Muscle layer of duodenum (tissue), 2 donors: ENCODE measurements at regions not wholly inside any gene's neighbourhood (a gene's known extent, or its start where the extent isn't known, plus 50 kb on each side); places are given as distances from the start of the nearest gene placed in this dataset.

ENCODE experiments used
- H3K27ac ChIP-seq: one replicate; pipeline ENCODE4 v1.7.0; 2013; ENCODE audit warnings: mild to moderate bottlenecking, low read length
- H3K27me3 ChIP-seq: one replicate; pipeline ENCODE4 v1.7.0; 2013; ENCODE audit warnings: low read depth, mild to moderate bottlenecking, control low read depth, low read length
- H3K36me3 ChIP-seq, 2 donors: one replicate each; pipeline ENCODE4 v1.7.0; 2013; ENCODE audit warnings: low read length in 2 of 2, control low read depth in 1 of 2, mild to moderate bottlenecking in 1 of 2; ENCODE audit not compliant: insufficient read depth in 2 of 2, control insufficient read depth in 1 of 2
- H3K4me1 ChIP-seq, 2 donors: one replicate each; pipeline ENCODE4 v1.7.0; 2013; ENCODE audit warnings: low read length in 2 of 2, mild to moderate bottlenecking in 2 of 2, control low read depth in 1 of 2, moderate library complexity in 1 of 2; ENCODE audit not compliant: insufficient read depth in 2 of 2, control insufficient read depth in 1 of 2
- H3K4me3 ChIP-seq, 2 donors: one replicate each; pipeline ENCODE4 v1.7.0; 2013; ENCODE audit warnings: low read length in 2 of 2, low read depth in 1 of 2, mild to moderate bottlenecking in 1 of 2
- H3K9me3 ChIP-seq, 2 donors: one replicate each; pipeline ENCODE4 v1.7.0; 2013; ENCODE audit warnings: low read length in 2 of 2, control low read depth in 1 of 2, mild to moderate bottlenecking in 1 of 2; ENCODE audit not compliant: control insufficient read depth in 1 of 2
- donor health status: healthy.

DNA sequence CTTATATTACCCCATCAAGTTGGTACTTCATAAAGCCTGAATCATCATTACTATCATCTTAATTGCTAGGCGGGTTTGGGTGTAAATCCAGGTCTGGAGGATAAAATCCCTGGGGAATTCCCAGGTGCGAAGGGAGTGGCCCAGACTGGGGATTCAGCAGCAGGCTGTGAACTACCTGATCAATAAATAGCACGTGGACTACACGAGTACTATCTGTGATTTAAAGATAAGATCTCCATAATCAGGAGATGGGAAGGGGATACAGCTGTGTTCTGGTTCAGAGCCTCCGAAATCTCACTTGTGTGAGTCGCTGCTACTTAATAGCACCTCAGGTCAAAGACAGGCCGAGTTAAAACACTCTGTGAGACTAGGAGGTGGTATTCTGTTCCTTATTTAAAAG, 512.6 kb upstream of the ZFHX3 start:
- no peaks in the 10 kb centered on the region for H3K27me3 ChIP-seq
- H3K4me1 ChIP-seq: no peaks in the 10 kb centered on the region
- no peaks in the 10 kb centered on the region for H3K9me3 ChIP-seq
- H3K36me3 ChIP-seq: no peaks in the 10 kb centered on the region
- H3K27ac ChIP-seq: no peak overlapping the region
- H3K4me3 ChIP-seq: no peak overlapping the region

- Histone ChIP-seq H3K27me3 (peaks cover 3% of the 10 kb centered on the region), H3K27ac (no peak overlapping the region), H3K36me3 (no peaks in the 10 kb centered on the region), H3K9me3 (no peaks in the 10 kb centered on the region), H3K4me1 (no peaks in the 10 kb centered on the region), H3K4me3 (no peak overlapping the region)
These were observed 510.3 kb upstream of the ZFHX3 start for GRCh38 chr16:73558219-73558618.

GRCh38 chr16:73553941-73554660, 506.2 kb upstream of the ZFHX3 start:
- Histone ChIP-seq H3K9me3 (no peaks in the 10 kb centered on the region), H3K36me3 (no peaks in the 10 kb centered on the region), H3K4me1 (no peaks in the 10 kb centered on the region), H3K27ac (no peak overlapping the region), H3K4me3 (no peak overlapping the region), H3K27me3 (peaks cover 3% of the 10 kb centered on the region)

DNA sequence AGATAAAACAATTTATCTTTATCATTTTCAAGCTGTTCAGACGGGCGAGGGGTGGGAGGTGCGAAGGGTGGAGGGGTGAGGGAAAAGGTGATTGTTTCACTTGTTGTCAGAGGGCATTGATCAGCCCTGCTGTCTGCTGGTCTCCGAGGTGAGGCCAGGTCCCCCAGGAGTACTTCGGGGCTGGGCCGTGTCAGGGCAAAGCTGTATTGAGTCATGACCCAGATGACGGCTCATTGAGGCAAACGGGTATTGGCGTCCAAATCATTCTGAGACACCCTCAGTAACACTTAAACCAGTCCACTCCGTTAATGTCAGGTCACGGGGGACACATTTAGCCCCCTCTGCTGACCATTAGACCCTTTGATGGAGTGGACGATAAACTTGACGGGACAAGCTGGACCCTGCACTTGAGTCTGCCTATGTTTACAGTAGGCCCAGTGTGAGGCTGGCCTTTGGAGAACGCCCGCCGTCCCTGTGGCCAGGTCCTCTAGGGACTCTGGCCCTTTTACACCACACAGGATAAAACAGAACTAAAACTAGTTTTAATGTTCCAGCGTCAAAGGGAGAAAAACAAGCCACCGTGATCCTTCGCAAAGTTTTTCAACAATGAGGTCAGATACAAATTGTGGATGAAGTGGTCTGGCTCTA, 502.2 kb upstream of the ZFHX3 start:
- H3K27me3 ChIP-seq: peaks cover 5% of the 10 kb centered on the region
- no peaks in the 10 kb centered on the region for H3K9me3 ChIP-seq
- H3K27ac ChIP-seq: no peak overlapping the region
- no peaks in the 10 kb centered on the region for H3K4me1 ChIP-seq
- H3K36me3 ChIP-seq: no peaks in the 10 kb centered on the region
- no peak overlapping the region for H3K4me3 ChIP-seq

GRCh38 chr16:73547552-73548403, 499.9 kb upstream of the ZFHX3 start:
- H3K4me3 ChIP-seq: no peak overlapping the region
- H3K4me1 ChIP-seq: no peaks in the 10 kb centered on the region
- peaks cover 15% of the 10 kb centered on the region for H3K27me3 ChIP-seq
- no peaks in the 10 kb centered on the region for H3K9me3 ChIP-seq
- no peaks in the 10 kb centered on the region for H3K36me3 ChIP-seq
- no peak overlapping the region for H3K27ac ChIP-seq

DNA sequence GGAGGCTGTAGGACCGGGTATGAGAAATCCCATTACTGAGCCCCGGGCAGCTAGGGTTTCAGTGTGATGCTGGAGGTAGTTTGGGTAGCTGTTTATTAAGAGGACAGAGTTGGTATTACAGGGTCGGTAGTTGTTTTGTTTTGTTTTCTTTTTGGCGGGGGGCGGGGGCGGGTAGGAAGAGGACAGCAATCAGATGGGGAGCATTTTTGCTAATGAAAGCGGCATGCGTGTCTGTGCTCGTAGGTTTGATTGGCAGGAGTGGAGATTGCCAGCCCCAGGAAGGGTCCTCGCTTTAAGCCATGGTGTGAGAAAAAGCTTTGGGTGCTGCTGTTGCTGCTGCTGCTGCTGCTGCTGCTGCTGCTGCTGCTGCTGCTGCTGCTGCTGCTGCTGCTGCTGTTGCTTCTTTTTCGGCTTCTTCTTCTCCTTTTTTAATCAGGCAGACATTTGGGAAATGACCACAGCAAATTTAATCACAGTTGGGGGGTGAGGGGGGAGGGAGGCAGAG, 498.5 kb upstream of the ZFHX3 start:
- Histone ChIP-seq H3K27me3 (peaks cover 15% of the 10 kb centered on the region), H3K27ac (no peak overlapping the region)

GRCh38 chr16:73545755-73546154, 497.8 kb upstream of the ZFHX3 start:
- Histone ChIP-seq H3K4me1 (no peaks in the 10 kb centered on the region), H3K27me3 (peaks cover 15% of the 10 kb centered on the region), H3K9me3 (no peaks in the 10 kb centered on the region), H3K27ac (no peak overlapping the region), H3K4me3 (no peak overlapping the region), H3K36me3 (no peaks in the 10 kb centered on the region)

More for the DNA sequence above, 498.5 kb upstream of the ZFHX3 start:
- Histone ChIP-seq H3K4me1 (no peaks in the 10 kb centered on the region), H3K4me3 (no peak overlapping the region), H3K36me3 (no peaks in the 10 kb centered on the region), H3K9me3 (no peaks in the 10 kb centered on the region)

DNA sequence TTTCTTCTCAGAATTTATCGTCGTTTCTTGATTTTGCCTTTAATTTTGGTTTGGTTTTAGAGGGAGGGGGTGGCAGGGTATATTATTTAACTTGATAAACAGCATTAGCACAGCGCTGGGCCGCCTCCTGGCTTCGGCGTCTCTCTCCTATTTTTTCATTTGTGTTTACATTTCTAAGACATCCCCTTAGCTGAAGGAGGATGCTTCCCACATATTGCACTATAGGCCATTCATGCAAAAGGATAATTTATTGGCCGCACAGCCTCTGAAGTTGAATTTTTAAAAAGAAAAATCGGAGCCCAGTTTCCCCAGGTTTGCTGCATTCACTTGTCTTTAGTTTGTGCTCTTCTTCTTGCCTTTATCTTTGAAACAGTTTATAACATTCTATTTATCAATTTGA, 497.4 kb upstream of the ZFHX3 start:
- no peak overlapping the region for H3K27ac ChIP-seq
- H3K27me3 ChIP-seq: peaks cover 15% of the 10 kb centered on the region
- H3K4me3 ChIP-seq: no peak overlapping the region
- H3K9me3 ChIP-seq: no peaks in the 10 kb centered on the region
- no peaks in the 10 kb centered on the region for H3K4me1 ChIP-seq
- H3K36me3 ChIP-seq: no peaks in the 10 kb centered on the region

DNA sequence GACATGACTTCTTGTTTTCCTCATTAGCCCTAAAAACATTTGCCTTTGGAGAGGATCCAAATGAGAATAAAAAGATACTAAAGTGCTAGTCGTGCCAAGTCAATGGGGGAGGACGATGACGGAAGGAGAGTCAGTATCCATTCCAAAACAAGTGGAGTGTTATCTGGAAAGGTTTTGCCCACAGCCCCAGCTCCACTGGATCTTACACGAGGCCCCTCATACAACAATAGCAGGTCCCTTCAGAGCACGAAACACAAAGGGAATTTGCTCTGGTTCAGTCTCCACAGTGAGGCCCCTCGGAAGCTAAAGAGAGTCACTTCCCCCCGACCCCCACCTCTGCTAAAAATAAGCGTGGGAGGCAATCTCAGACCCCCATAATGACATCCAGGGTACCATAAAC, 496.9 kb upstream of the ZFHX3 start:
- no peaks in the 10 kb centered on the region for H3K9me3 ChIP-seq

GRCh38 chr16:73543970-73544599, 496.2 kb upstream of the ZFHX3 start:
- Histone ChIP-seq H3K9me3 (no peaks in the 10 kb centered on the region), H3K4me1 (no peaks in the 10 kb centered on the region), H3K27ac (no peak overlapping the region), H3K27me3 (peaks cover 15% of the 10 kb centered on the region), H3K4me3 (no peak overlapping the region), H3K36me3 (no peaks in the 10 kb centered on the region)

More for the DNA sequence above, 496.9 kb upstream of the ZFHX3 start:
- no peak overlapping the region for H3K27ac ChIP-seq
- H3K4me1 ChIP-seq: no peaks in the 10 kb centered on the region
- no peak overlapping the region for H3K4me3 ChIP-seq
- no peaks in the 10 kb centered on the region for H3K36me3 ChIP-seq
- peaks cover 15% of the 10 kb centered on the region for H3K27me3 ChIP-seq
